Type B pancreatic cell (in vitro differentiated cells): ENCODE measurements at regions not wholly inside any gene's neighbourhood (a gene's known extent, or its start where the extent isn't known, plus 50 kb on each side); places are given as distances from the start of the nearest gene placed in this dataset.

Experiments used
- DNase-seq: peaks from one replicate; pipeline ENCODE4 v3.0.0; 2021; ENCODE audit warnings: mixed read lengths; ENCODE audit not compliant: unreplicated experiment; ENCODE audit errors: extremely low spot score
- H3K27ac Mint-ChIP-seq: 2 replicates; pipeline ENCODE4 v1.8.0; 2021; ENCODE audit warnings: mild to moderate bottlenecking, mixed read lengths
- H3K27me3 Mint-ChIP-seq: 2 replicates; pipeline ENCODE4 v1.8.0; 2021; ENCODE audit warnings: mixed read lengths
- H3K36me3 Mint-ChIP-seq: 2 replicates; pipeline ENCODE4 v1.8.0; 2021; ENCODE audit warnings: mixed read lengths
- H3K4me1 Mint-ChIP-seq: one replicate; pipeline ENCODE4 v1.8.0; 2021; ENCODE audit warnings: mixed read lengths; ENCODE audit not compliant: unreplicated experiment
- H3K4me3 Mint-ChIP-seq: 2 replicates; pipeline ENCODE4 v1.8.0; 2021; ENCODE audit warnings: mild to moderate bottlenecking, mixed read lengths
- H3K9me3 Mint-ChIP-seq: 2 replicates; pipeline ENCODE4 v1.8.0; 2021; ENCODE audit warnings: mixed read lengths
- TF ChIP-seq, protein P1 (sequence below): fragments of 200-600 bp; sonication (generic); conservative IDR thresholded peaks from 2 replicates; pipeline ENCODE4 v1.5.0; 2021; ENCODE audit warnings: antibody characterized with exemption, mild to moderate bottlenecking

DNA sequence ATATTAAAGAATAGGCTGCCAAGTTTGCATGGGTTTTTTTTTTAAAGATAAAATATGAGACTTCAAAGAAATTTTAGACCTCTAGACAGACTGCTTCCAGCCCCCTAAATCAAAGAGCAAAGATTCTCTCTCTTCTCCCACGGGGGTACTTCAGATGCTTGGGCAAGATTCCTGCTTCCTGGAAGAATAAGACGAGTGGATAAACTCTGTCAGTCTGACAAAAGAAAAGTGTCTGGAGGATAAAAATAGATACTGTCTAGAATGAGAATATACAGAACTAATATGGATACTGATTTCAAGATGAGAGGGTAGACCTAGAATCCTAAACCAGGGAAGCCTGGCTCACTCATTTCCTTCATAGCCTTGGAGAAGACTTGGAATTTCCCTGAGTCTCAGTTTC lies 435.1 kb downstream of the FOXO1 start:
- TF ChIP-seq, protein P1, sequence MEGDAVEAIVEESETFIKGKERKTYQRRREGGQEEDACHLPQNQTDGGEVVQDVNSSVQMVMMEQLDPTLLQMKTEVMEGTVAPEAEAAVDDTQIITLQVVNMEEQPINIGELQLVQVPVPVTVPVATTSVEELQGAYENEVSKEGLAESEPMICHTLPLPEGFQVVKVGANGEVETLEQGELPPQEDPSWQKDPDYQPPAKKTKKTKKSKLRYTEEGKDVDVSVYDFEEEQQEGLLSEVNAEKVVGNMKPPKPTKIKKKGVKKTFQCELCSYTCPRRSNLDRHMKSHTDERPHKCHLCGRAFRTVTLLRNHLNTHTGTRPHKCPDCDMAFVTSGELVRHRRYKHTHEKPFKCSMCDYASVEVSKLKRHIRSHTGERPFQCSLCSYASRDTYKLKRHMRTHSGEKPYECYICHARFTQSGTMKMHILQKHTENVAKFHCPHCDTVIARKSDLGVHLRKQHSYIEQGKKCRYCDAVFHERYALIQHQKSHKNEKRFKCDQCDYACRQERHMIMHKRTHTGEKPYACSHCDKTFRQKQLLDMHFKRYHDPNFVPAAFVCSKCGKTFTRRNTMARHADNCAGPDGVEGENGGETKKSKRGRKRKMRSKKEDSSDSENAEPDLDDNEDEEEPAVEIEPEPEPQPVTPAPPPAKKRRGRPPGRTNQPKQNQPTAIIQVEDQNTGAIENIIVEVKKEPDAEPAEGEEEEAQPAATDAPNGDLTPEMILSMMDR, result no peak
- no peaks in the 10 kb centered on the region for H3K9me3 Mint-ChIP-seq
- no peak overlapping the region for H3K4me3 Mint-ChIP-seq
- H3K27ac Mint-ChIP-seq, result no peak overlapping the region
- peaks cover 6% of the 10 kb centered on the region for H3K27me3 Mint-ChIP-seq
- H3K4me1 Mint-ChIP-seq, result peaks cover 15% of the 10 kb centered on the region
- no peak for DNase-seq
- no peaks in the 10 kb centered on the region for H3K36me3 Mint-ChIP-seq

DNA sequence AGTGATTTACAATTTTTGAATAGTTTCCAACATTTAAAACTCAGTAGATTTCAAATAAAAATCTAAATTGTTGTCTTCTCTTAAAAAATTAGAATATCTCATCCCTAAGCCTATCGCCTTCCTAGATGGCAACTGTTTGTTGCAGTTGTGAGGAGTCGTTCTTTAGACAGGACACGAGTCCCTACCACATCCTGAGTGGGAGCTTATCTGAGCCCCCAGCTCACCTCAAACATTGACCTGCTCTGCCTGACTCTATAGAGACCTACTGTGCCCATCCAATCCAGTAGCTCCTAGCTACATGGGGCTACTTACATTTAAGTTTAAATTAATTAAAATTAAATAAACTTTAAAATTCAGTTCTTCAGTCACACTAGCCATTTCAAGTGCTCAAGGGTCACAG lies 434.7 kb downstream of the FOXO1 start:
- no peak overlapping the region for H3K4me3 Mint-ChIP-seq
- no peaks in the 10 kb centered on the region for H3K36me3 Mint-ChIP-seq
- no peaks in the 10 kb centered on the region for H3K9me3 Mint-ChIP-seq
- TF ChIP-seq, protein P1, result no peak
- DNase-seq, result no peak
- H3K27me3 Mint-ChIP-seq, result peaks cover 6% of the 10 kb centered on the region
- H3K4me1 Mint-ChIP-seq, result peaks cover 15% of the 10 kb centered on the region
- no peak overlapping the region for H3K27ac Mint-ChIP-seq

DNA sequence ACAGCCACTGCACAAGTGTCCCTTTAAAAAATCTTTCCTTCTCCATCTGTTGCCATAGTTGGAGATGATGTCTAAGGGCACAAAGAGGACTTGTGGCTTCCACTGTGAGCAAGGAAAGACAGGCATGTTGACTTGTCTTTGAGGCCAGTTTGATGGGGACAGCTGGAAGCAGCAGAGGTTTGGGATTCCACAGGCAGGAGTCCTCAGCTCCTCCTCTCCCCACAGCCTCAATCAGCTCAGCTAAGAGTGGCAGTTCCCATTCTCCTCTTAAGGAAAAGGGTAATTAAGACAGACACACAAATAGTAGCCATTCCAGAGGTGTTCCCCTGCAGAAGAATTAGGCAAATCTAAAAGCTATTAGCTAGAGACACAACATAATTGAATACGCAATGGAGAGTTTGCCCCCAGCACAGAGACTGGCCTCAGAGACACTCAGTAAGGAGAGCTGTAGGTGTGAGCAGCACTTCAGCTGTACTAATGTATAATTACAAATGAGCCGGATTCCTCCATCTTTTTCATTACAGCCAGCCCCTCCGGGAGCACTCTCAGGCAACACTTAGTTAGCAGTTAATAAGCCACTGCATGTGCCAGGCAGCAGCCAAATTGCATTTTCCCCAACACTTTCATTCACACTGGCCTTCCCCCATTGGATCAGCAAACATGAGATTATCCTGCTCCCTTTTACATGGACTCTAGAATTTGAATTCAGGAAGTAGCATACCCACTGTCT lies 434.0 kb downstream of the FOXO1 start:
- TF ChIP-seq, protein P1, result no peak
- Mint-ChIP-seq H3K36me3 (no peaks in the 10 kb centered on the region), H3K4me3 (no peak overlapping the region), H3K4me1 (peaks cover 15% of the 10 kb centered on the region), H3K9me3 (no peaks in the 10 kb centered on the region), H3K27ac (no peak overlapping the region), H3K27me3 (peaks cover 6% of the 10 kb centered on the region)
- DNase-seq, result no peak

DNA sequence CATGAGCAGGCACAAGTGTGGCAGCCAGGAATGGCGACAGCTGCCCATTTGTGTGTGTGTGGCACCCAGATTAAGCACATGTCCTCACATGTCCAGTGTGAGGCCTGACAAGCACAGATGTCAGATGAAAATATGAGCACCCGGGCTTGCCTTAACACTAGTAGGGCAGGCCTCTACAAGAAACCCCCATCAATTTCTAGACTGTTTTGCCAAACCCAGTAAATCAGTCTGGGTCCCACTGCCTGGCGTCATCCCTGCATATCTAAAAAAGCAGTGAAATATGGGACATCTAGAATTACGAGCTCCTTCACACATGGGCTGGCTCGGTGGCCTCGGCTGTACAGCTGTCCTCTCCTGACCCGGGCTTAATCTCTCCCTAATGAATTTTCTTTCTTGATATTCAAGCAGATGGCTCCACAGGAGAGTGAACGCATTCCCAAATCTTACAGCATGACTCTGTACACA lies 432.7 kb downstream of the FOXO1 start:
- TF ChIP-seq, protein P1, result no peak
- peaks cover 11% of the 10 kb centered on the region for H3K4me1 Mint-ChIP-seq
- no peak overlapping the region for H3K27ac Mint-ChIP-seq
- DNase-seq, result no peak
- no peaks in the 10 kb centered on the region for H3K36me3 Mint-ChIP-seq
- H3K4me3 Mint-ChIP-seq, result no peak overlapping the region
- H3K9me3 Mint-ChIP-seq, result no peaks in the 10 kb centered on the region
- H3K27me3 Mint-ChIP-seq, result peaks cover 6% of the 10 kb centered on the region

DNA sequence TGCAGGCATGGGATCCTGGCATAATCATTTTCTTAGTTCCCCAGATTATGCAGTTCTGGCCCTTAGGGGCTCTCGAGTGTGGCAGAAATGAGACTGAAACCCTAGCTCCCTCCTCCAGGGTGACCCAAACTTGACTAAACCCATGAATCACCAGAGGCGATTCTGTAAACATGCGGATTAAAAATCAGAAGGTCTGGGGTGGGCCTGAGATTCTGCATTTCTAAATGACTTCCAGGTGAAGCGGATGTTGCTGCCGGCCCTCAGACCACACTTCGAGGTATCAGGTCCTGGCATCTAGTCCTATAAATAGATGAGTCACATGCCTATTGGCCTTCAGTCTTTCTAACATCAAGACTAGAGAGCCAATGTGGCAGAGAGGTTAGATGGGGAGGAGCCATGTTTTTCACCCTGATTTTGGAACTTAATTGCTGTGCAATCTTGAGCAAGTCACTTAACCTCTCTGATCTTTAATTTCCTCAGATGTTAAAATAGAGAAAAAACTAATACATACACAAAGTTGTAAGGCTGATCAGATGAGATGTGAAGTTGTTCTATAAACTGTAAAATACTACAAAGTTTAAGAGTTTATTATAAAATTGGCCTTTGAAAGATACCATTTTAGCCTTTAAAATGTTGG lies 431.2 kb downstream of the FOXO1 start:
- Mint-ChIP-seq H3K36me3 (no peaks in the 10 kb centered on the region), H3K27ac (no peak overlapping the region), H3K27me3 (no peaks in the 10 kb centered on the region), H3K4me3 (no peak overlapping the region), H3K4me1 (peaks cover 11% of the 10 kb centered on the region), H3K9me3 (no peaks in the 10 kb centered on the region)
- DNase-seq, result no peak
- TF ChIP-seq, protein P1, result no peak
